Neural cell (in vitro differentiated cells): ENCODE measurements at regions not wholly inside any gene's neighbourhood (a gene's known extent, or its start where the extent isn't known, plus 50 kb on each side); places are given as distances from the start of the nearest gene placed in this dataset.

Experiments
- EP300 ChIP-seq: fragments of 450-650 bp; conservative IDR thresholded peaks from 2 replicates; pipeline ENCODE4 v1.6.1; 2014; ENCODE audit warnings: antibody characterized with exemption, mild to moderate bottlenecking, moderate library complexity; ENCODE audit not compliant: poor library complexity, severe bottlenecking
- EZH2 ChIP-seq: fragments of 200-600, 300-800 bp; shearing (Covaris generic), sonication (generic); IDR thresholded peaks from 2 replicates; pipeline ENCODE4 v1.6.1; 2014; ENCODE audit warnings: antibody characterized with exemption, low read length, borderline replicate concordance, mild to moderate bottlenecking; ENCODE audit not compliant: insufficient read depth, poor library complexity, severe bottlenecking
- POLR2AphosphoS5 ChIP-seq: IDR thresholded peaks from 2 replicates; pipeline ENCODE4 v1.6.1; 2012
- RAD21 ChIP-seq: fragments of 450-650 bp; conservative IDR thresholded peaks from 2 replicates; pipeline ENCODE4 v1.6.1; 2014; ENCODE audit warnings: antibody characterized with exemption, mild to moderate bottlenecking, moderate library complexity
- SMC3 ChIP-seq: fragments of 450-650 bp; conservative IDR thresholded peaks from 2 replicates; pipeline ENCODE4 v1.6.1; 2014; ENCODE audit warnings: antibody characterized with exemption, mild to moderate bottlenecking, moderate library complexity; ENCODE audit not compliant: poor library complexity
- TAF1 ChIP-seq: IDR thresholded peaks from 2 replicates; pipeline ENCODE4 v1.6.1; 2012; ENCODE audit warnings: low read depth
- TF ChIP-seq, protein P1 (sequence below): fragments of 450-650 bp; IDR thresholded peaks from 2 replicates; pipeline ENCODE4 v1.5.1; 2014; ENCODE audit warnings: antibody characterized with exemption, mild to moderate bottlenecking, moderate library complexity; ENCODE audit not compliant: poor library complexity, severe bottlenecking
- TF ChIP-seq, protein P2 (sequence below): IDR thresholded peaks from 2 replicates; pipeline ENCODE4 v1.6.1; 2012; ENCODE audit warnings: borderline replicate concordance

DNA sequence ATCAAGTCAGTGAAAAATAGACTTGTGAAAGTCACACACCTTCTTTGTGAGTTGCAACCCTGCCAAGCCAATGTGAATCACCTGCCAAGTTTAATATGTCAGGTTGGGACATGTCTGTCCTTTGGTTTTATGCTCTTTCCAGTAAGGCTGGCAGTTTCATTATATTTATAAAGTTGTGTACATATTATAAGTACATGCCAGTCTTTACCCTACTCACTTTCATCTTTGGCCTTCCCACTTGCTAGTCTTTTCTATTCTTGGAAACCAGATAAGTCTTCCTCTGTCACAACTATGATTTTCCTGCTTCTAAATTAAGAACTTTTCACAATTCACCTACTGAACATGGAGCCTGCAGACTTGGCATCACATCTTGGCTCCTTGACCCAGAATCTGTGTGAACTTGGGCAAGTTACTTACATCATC, 680.7 kb upstream of the BOD1L1 start:
- TF ChIP-seq, protein P1, sequence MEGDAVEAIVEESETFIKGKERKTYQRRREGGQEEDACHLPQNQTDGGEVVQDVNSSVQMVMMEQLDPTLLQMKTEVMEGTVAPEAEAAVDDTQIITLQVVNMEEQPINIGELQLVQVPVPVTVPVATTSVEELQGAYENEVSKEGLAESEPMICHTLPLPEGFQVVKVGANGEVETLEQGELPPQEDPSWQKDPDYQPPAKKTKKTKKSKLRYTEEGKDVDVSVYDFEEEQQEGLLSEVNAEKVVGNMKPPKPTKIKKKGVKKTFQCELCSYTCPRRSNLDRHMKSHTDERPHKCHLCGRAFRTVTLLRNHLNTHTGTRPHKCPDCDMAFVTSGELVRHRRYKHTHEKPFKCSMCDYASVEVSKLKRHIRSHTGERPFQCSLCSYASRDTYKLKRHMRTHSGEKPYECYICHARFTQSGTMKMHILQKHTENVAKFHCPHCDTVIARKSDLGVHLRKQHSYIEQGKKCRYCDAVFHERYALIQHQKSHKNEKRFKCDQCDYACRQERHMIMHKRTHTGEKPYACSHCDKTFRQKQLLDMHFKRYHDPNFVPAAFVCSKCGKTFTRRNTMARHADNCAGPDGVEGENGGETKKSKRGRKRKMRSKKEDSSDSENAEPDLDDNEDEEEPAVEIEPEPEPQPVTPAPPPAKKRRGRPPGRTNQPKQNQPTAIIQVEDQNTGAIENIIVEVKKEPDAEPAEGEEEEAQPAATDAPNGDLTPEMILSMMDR: no peak
- TF ChIP-seq TAF1 (no peak), SMC3 (no peak), EZH2 (no peak), RAD21 (no peak), POLR2AphosphoS5 (no peak), EP300 (no peak)
- TF ChIP-seq, protein P2, sequence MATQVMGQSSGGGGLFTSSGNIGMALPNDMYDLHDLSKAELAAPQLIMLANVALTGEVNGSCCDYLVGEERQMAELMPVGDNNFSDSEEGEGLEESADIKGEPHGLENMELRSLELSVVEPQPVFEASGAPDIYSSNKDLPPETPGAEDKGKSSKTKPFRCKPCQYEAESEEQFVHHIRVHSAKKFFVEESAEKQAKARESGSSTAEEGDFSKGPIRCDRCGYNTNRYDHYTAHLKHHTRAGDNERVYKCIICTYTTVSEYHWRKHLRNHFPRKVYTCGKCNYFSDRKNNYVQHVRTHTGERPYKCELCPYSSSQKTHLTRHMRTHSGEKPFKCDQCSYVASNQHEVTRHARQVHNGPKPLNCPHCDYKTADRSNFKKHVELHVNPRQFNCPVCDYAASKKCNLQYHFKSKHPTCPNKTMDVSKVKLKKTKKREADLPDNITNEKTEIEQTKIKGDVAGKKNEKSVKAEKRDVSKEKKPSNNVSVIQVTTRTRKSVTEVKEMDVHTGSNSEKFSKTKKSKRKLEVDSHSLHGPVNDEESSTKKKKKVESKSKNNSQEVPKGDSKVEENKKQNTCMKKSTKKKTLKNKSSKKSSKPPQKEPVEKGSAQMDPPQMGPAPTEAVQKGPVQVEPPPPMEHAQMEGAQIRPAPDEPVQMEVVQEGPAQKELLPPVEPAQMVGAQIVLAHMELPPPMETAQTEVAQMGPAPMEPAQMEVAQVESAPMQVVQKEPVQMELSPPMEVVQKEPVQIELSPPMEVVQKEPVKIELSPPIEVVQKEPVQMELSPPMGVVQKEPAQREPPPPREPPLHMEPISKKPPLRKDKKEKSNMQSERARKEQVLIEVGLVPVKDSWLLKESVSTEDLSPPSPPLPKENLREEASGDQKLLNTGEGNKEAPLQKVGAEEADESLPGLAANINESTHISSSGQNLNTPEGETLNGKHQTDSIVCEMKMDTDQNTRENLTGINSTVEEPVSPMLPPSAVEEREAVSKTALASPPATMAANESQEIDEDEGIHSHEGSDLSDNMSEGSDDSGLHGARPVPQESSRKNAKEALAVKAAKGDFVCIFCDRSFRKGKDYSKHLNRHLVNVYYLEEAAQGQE: no peak
